ENCODE measurements at regions not wholly inside any gene's neighbourhood (a gene's known extent, or its start where the extent isn't known, plus 50 kb on each side); places are given as distances from the start of the nearest gene placed in this dataset.

DNA sequence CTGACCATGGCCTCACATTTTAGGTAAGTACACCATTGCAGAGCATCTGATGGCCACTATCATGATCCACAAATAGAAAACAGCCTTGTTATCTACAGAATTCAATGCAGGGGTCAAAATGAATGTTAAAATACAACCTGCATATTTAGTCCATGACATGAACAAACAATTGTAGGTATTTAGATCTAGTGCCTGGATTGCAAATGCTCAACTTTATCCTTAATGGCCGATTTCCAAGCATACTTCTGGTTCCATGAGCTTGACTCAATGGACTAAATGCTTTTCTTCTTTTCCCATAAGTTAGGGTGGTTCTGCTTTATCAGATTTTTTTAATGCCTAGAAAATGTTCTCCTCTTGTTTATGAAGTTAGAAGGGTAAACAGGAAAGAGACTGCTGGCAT lies 139.2 kb upstream of the TTC29 start:
- no peaks in the 10 kb centered on the region for H3K9me2 ChIP-seq (replicated peaks; ENCODE audit: control insufficient read depth, low read length)
- no peaks in the 10 kb centered on the region for H4K20me1 ChIP-seq (ENCODE audit: control insufficient read depth, insufficient read depth, low read depth, low read length)
- peaks cover 5% of the 10 kb centered on the region for H3K27me3 ChIP-seq (ENCODE audit: control insufficient read depth, low read length)
- TF ChIP-seq EZH2phosphoT487 (IDR thresholded peaks at IDR 0.05; ENCODE audit: borderline replicate concordance, low read length), result no peak
- no peak overlapping the region for H3K4me2 ChIP-seq (ENCODE audit: low read length)
- H3K9me3 ChIP-seq (ENCODE audit: control insufficient read depth, insufficient read depth, low read length), result no peaks in the 10 kb centered on the region
- H3K27ac ChIP-seq (ENCODE audit: low read depth, low read length), result no peak overlapping the region
- H3K36me3 ChIP-seq (ENCODE audit: control insufficient read depth, low read length), result no peaks in the 10 kb centered on the region
- no peaks in the 10 kb centered on the region for H3F3A ChIP-seq (ENCODE audit: control insufficient read depth, insufficient read depth)
- no peaks in the 10 kb centered on the region for H3K79me2 ChIP-seq (ENCODE audit: control insufficient read depth, low read length)
- no peaks in the 10 kb centered on the region for H3K4me1 ChIP-seq (ENCODE audit: control insufficient read depth, low read length)
- no peak overlapping the region for H3K4me3 ChIP-seq (ENCODE audit: low read length)

- no peaks in the 10 kb centered on the region for H4K20me1 ChIP-seq (ENCODE audit: control insufficient read depth, insufficient read depth, low read depth, low read length)
- H3K4me1 ChIP-seq (ENCODE audit: control insufficient read depth, low read length), result no peaks in the 10 kb centered on the region
- no peaks in the 10 kb centered on the region for H3K9me2 ChIP-seq (replicated peaks; ENCODE audit: control insufficient read depth, low read length)
- TF ChIP-seq, protein P1, sequence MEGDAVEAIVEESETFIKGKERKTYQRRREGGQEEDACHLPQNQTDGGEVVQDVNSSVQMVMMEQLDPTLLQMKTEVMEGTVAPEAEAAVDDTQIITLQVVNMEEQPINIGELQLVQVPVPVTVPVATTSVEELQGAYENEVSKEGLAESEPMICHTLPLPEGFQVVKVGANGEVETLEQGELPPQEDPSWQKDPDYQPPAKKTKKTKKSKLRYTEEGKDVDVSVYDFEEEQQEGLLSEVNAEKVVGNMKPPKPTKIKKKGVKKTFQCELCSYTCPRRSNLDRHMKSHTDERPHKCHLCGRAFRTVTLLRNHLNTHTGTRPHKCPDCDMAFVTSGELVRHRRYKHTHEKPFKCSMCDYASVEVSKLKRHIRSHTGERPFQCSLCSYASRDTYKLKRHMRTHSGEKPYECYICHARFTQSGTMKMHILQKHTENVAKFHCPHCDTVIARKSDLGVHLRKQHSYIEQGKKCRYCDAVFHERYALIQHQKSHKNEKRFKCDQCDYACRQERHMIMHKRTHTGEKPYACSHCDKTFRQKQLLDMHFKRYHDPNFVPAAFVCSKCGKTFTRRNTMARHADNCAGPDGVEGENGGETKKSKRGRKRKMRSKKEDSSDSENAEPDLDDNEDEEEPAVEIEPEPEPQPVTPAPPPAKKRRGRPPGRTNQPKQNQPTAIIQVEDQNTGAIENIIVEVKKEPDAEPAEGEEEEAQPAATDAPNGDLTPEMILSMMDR (IDR thresholded peaks at IDR 0.05; ENCODE audit: low read depth, low read length, poor library complexity, severe bottlenecking), result no peak
- TF ChIP-seq EZH2phosphoT487 (IDR thresholded peaks at IDR 0.05; ENCODE audit: borderline replicate concordance, low read length), result no peak
- no peaks in the 10 kb centered on the region for H3K79me2 ChIP-seq (ENCODE audit: control insufficient read depth, low read length)
- no peaks in the 10 kb centered on the region for H3F3A ChIP-seq (ENCODE audit: control insufficient read depth, insufficient read depth)
- no peak overlapping the region for H3K4me2 ChIP-seq (ENCODE audit: low read length)
- H3K4me3 ChIP-seq (ENCODE audit: low read length), result no peak overlapping the region
- no peaks in the 10 kb centered on the region for H3K9me3 ChIP-seq (ENCODE audit: control insufficient read depth, insufficient read depth, low read length)
- H3K27me3 ChIP-seq (ENCODE audit: control insufficient read depth, low read length), result peaks cover 5% of the 10 kb centered on the region
- H3K36me3 ChIP-seq (ENCODE audit: control insufficient read depth, low read length), result no peaks in the 10 kb centered on the region
- no peak overlapping the region for H3K27ac ChIP-seq (ENCODE audit: low read depth, low read length)
These were observed 140.1 kb upstream of the TTC29 start for GRCh38 chr4:147085781-147086180.

GRCh38 chr4:147088146-147088545 lies 142.5 kb upstream of the TTC29 start:
- Histone ChIP-seq H3K9me2 (replicated peaks; ENCODE audit: control insufficient read depth, low read length) (no peaks in the 10 kb centered on the region), H3F3A (ENCODE audit: control insufficient read depth, insufficient read depth) (no peaks in the 10 kb centered on the region), H3K4me1 (ENCODE audit: control insufficient read depth, low read length) (no peaks in the 10 kb centered on the region), H3K9me3 (ENCODE audit: control insufficient read depth, insufficient read depth, low read length) (no peaks in the 10 kb centered on the region), H3K36me3 (ENCODE audit: control insufficient read depth, low read length) (no peaks in the 10 kb centered on the region), H3K4me2 (ENCODE audit: low read length) (no peak overlapping the region), H3K4me3 (ENCODE audit: low read length) (no peak overlapping the region), H3K27ac (ENCODE audit: low read depth, low read length) (no peak overlapping the region), H3K27me3 (ENCODE audit: control insufficient read depth, low read length) (peaks cover 5% of the 10 kb centered on the region), H3K79me2 (ENCODE audit: control insufficient read depth, low read length) (no peaks in the 10 kb centered on the region), H4K20me1 (ENCODE audit: control insufficient read depth, insufficient read depth, low read depth, low read length) (no peaks in the 10 kb centered on the region)
- no peak for TF ChIP-seq EZH2phosphoT487 (IDR thresholded peaks at IDR 0.05; ENCODE audit: borderline replicate concordance, low read length)
- TF ChIP-seq, protein P1 (IDR thresholded peaks at IDR 0.05; ENCODE audit: low read depth, low read length, poor library complexity, severe bottlenecking), result no peak

DNA sequence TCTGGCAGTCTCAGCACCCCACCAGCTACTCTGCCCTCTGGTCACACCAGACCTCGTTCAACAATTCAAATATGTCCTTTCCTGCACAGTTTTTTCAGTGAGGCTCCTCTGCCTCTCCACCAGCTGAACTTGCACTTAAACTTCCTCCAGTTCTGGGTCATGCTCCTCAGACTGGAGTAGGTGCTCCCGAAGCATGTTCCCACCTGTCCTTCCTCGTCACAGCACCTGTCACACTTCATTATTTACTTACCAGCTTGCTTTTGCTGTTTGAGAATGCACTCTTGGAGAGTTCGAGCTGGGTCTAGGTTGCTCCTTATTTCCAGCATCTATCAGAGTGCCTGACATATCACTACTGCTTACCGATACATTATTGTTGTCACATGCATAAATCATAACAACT lies 144.8 kb upstream of the TTC29 start:
- Histone ChIP-seq H3K27ac (ENCODE audit: low read depth, low read length) (no peak overlapping the region), H3K9me3 (ENCODE audit: control insufficient read depth, insufficient read depth, low read length) (no peaks in the 10 kb centered on the region), H3K36me3 (ENCODE audit: control insufficient read depth, low read length) (no peaks in the 10 kb centered on the region), H3F3A (ENCODE audit: control insufficient read depth, insufficient read depth) (no peaks in the 10 kb centered on the region), H3K9me2 (replicated peaks; ENCODE audit: control insufficient read depth, low read length) (no peaks in the 10 kb centered on the region), H3K4me1 (ENCODE audit: control insufficient read depth, low read length) (no peaks in the 10 kb centered on the region), H3K27me3 (ENCODE audit: control insufficient read depth, low read length) (peaks cover 5% of the 10 kb centered on the region), H3K4me2 (ENCODE audit: low read length) (no peak overlapping the region), H3K4me3 (ENCODE audit: low read length) (no peak overlapping the region), H4K20me1 (ENCODE audit: control insufficient read depth, insufficient read depth, low read depth, low read length) (no peaks in the 10 kb centered on the region), H3K79me2 (ENCODE audit: control insufficient read depth, low read length) (no peaks in the 10 kb centered on the region)
- TF ChIP-seq, protein P1 (IDR thresholded peaks at IDR 0.05; ENCODE audit: low read depth, low read length, poor library complexity, severe bottlenecking), result no peak
- no peak for TF ChIP-seq EZH2phosphoT487 (IDR thresholded peaks at IDR 0.05; ENCODE audit: borderline replicate concordance, low read length)

All from DOHH2 (cell line).